ENCODE measurements at regions not wholly inside any gene's neighbourhood (a gene's known extent, or its start where the extent isn't known, plus 50 kb on each side); places are given as distances from the start of the nearest gene placed in this dataset.

DNA sequence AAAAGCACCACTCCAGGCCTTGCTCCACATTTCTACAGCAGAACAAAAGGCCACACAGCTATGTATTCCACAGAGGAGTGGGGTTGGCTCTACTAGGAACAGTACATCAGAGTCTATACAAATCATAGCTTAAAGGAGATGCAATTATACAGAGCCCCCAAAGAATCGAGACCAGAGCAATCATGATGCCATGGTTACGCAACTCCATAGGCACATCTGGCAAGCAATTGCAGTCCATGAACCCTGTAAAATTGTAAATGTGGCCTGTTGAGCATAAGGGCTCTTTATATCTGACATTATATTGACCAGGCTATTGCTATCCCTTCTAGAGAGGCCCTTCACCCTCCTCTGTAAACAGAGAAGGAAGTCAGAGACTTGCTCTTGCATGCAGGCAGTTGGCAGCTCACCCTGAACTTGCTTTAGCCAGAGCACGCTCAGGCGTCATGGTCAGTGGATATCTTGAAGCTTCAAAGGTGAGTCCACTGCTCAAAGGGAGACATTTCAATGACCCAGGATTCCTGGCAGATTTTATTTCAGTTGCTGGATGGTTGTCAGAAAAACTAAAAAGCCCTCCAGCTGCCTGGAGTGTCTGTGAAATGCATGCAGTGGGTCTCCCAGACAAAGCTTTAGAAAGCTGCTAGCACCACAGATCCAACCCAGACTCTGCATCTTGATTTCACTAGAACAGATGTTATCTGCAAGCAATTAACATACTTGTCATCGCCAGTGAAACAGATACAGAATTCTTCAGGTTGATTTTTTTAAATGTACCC, 357.2 kb downstream of the CENPW start:
- TF ChIP-seq NFYB (IDR thresholded peaks at IDR 0.05; ENCODE audit: insufficient read depth, low read depth, low read length) (no peak), STAT3 (IDR thresholded peaks at IDR 0.05; ENCODE audit: low read depth, low read length) (no peak), ZSCAN29 (IDR thresholded peaks at IDR 0.05) (no peak), BRCA1 (IDR thresholded peaks at IDR 0.05; ENCODE audit: low read depth, low read length) (no peak), ESRRA (IDR thresholded peaks at IDR 0.05; ENCODE audit: low read length) (no peak), POLR2AphosphoS5 (IDR thresholded peaks at IDR 0.05; ENCODE audit: low read length) (no peak), POLR2A (IDR thresholded peaks at IDR 0.05; ENCODE audit: low read depth, low read length) (no peak), SP1 (IDR thresholded peaks at IDR 0.05; ENCODE audit: low read depth, low read length) (no peak), EZH2 (IDR thresholded peaks at IDR 0.05; ENCODE audit: borderline replicate concordance, control insufficient read depth, low read depth, low read length) (no peak), MAX (IDR thresholded peaks at IDR 0.05; ENCODE audit: low read depth, low read length) (no peak), NFXL1 (IDR thresholded peaks at IDR 0.05; ENCODE audit: borderline replicate concordance) (no peak)
- TF ChIP-seq, protein P1, sequence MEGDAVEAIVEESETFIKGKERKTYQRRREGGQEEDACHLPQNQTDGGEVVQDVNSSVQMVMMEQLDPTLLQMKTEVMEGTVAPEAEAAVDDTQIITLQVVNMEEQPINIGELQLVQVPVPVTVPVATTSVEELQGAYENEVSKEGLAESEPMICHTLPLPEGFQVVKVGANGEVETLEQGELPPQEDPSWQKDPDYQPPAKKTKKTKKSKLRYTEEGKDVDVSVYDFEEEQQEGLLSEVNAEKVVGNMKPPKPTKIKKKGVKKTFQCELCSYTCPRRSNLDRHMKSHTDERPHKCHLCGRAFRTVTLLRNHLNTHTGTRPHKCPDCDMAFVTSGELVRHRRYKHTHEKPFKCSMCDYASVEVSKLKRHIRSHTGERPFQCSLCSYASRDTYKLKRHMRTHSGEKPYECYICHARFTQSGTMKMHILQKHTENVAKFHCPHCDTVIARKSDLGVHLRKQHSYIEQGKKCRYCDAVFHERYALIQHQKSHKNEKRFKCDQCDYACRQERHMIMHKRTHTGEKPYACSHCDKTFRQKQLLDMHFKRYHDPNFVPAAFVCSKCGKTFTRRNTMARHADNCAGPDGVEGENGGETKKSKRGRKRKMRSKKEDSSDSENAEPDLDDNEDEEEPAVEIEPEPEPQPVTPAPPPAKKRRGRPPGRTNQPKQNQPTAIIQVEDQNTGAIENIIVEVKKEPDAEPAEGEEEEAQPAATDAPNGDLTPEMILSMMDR (IDR thresholded peaks at IDR 0.05 in 2 of 3, conservative IDR thresholded peaks at IDR 0.05 in 1 of 3; ENCODE audit: control insufficient read depth in 2 of 3, extremely low read depth in 1 of 3, insufficient read depth in 1 of 3, low read depth in 3 of 3, low read length in 3 of 3) = no peak
- TF ChIP-seq, protein P2, sequence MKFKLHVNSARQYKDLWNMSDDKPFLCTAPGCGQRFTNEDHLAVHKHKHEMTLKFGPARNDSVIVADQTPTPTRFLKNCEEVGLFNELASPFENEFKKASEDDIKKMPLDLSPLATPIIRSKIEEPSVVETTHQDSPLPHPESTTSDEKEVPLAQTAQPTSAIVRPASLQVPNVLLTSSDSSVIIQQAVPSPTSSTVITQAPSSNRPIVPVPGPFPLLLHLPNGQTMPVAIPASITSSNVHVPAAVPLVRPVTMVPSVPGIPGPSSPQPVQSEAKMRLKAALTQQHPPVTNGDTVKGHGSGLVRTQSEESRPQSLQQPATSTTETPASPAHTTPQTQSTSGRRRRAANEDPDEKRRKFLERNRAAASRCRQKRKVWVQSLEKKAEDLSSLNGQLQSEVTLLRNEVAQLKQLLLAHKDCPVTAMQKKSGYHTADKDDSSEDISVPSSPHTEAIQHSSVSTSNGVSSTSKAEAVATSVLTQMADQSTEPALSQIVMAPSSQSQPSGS (IDR thresholded peaks at IDR 0.05; ENCODE audit: low read length) = no peak

All from GM12878 (cell line).